ENCODE measurements at regions not wholly inside any gene's neighbourhood (a gene's known extent, or its start where the extent isn't known, plus 50 kb on each side); places are given as distances from the start of the nearest gene placed in this dataset.
"Not testable (repeated sequence)": the region's sequence is repeated elsewhere in the genome, so short reads cannot be mapped to it uniquely, and the experiment has no call there.

DNA sequence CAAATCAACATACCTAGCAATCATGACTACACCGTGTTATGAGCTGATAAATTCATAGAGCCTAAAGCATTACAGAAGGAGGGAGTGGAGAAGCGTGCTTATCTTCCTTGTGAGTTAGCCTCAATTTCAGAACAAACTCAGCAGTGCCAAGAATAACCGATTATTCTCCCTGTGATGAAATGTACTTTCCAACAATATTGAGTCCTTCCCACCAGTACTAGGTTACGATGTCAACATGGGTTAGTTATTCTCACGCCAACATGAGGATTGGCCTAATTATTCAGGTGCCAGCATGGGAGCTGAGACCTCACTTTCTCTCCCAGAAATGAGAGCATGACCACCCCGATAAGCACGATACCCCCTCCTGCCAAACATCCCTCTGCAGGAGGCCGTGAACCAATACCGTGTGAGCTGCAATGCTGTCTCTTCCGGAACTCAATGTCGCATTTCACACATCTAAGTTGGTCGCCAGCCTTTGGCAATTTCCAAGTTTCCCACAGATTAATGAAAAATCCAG lies 193.7 kb downstream of the ENC1 start:
- no peaks in the 10 kb centered on the region for H3K9me3 Mint-ChIP-seq
- no peaks in the 10 kb centered on the region for H3K36me3 Mint-ChIP-seq (ENCODE audit: low read depth)
- no peak for ATAC-seq (ENCODE audit: low read depth)
- H3K4me3 Mint-ChIP-seq: no peak overlapping the region
- TF ChIP-seq, protein P1, sequence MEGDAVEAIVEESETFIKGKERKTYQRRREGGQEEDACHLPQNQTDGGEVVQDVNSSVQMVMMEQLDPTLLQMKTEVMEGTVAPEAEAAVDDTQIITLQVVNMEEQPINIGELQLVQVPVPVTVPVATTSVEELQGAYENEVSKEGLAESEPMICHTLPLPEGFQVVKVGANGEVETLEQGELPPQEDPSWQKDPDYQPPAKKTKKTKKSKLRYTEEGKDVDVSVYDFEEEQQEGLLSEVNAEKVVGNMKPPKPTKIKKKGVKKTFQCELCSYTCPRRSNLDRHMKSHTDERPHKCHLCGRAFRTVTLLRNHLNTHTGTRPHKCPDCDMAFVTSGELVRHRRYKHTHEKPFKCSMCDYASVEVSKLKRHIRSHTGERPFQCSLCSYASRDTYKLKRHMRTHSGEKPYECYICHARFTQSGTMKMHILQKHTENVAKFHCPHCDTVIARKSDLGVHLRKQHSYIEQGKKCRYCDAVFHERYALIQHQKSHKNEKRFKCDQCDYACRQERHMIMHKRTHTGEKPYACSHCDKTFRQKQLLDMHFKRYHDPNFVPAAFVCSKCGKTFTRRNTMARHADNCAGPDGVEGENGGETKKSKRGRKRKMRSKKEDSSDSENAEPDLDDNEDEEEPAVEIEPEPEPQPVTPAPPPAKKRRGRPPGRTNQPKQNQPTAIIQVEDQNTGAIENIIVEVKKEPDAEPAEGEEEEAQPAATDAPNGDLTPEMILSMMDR (IDR thresholded peaks at IDR 0.05): no peak
- H3K27ac Mint-ChIP-seq: no peak overlapping the region
- ChIA-PET POLR2A (no interaction called here), CTCF (no interaction called here)
- DNase-seq: no peak
- H3K27me3 Mint-ChIP-seq: peaks cover 3% of the 10 kb centered on the region
- intact Hi-C loops (cut with micrococcal nuclease): no loop called here
- H3K4me1 Mint-ChIP-seq: no peaks in the 10 kb centered on the region

DNA sequence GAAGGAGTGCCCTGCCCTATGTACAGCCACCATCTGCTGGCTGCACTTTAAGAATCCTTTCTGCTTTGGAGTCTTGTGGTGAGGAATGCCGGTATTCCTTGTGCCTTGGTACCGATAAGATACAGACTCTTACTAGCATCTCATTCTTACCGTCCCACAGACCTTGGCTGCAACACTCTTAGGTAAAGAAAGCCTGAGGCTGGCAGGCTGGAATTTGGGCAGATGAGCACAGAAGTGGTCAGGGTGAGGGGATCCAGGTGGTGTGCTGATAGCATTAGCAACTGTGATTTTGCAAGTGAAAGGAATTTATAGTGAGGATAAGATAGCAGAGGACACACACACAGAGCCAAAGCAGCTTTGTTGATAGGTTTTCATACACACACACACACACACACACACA lies 198.1 kb downstream of the ENC1 start:
- Mint-ChIP-seq H3K36me3 (ENCODE audit: low read depth) (no peaks in the 10 kb centered on the region), H3K27ac (no peak overlapping the region), H3K9me3 (no peaks in the 10 kb centered on the region), H3K4me3 (no peak overlapping the region), H3K27me3 (peaks cover 8% of the 10 kb centered on the region), H3K4me1 (no peaks in the 10 kb centered on the region)
- DNase-seq: no peak
- TF ChIP-seq, protein P1 (IDR thresholded peaks at IDR 0.05): no peak
- no peak for ATAC-seq (ENCODE audit: low read depth)
- CTCF ChIA-PET: no interaction called here
- POLR2A ChIA-PET: no interaction called here
- intact Hi-C loops (cut with micrococcal nuclease): no loop called here

DNA sequence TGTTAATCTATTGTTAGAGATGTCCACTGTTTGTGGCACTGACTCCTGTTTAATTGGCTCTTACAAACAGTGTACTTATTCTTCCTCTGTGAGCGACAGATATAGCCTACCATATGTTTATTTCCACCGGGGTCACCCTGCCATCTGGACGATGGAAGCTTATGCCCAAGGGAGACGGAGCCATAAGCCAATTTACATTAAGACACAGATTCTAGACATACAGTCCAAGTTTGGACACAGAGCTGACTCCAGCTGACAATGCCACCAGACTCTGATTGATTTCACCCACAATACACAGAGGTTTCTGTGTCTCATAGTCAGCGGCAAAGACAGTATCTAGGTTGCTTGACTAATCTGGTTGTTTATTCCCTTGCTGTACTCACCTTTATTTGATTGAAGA lies 198.9 kb downstream of the ENC1 start:
- TF ChIP-seq, protein P1 (IDR thresholded peaks at IDR 0.05): no peak
- Mint-ChIP-seq H3K36me3 (ENCODE audit: low read depth) (no peaks in the 10 kb centered on the region), H3K27ac (no peak overlapping the region), H3K9me3 (peaks cover 2% of the 10 kb centered on the region), H3K27me3 (peaks cover 8% of the 10 kb centered on the region), H3K4me3 (no peak overlapping the region), H3K4me1 (no peaks in the 10 kb centered on the region)
- POLR2A ChIA-PET: no interaction called here
- ATAC-seq (ENCODE audit: low read depth) (no peak), DNase-seq (no peak)
- intact Hi-C loops (cut with micrococcal nuclease): no loop called here
- CTCF ChIA-PET: no interaction called here

DNA sequence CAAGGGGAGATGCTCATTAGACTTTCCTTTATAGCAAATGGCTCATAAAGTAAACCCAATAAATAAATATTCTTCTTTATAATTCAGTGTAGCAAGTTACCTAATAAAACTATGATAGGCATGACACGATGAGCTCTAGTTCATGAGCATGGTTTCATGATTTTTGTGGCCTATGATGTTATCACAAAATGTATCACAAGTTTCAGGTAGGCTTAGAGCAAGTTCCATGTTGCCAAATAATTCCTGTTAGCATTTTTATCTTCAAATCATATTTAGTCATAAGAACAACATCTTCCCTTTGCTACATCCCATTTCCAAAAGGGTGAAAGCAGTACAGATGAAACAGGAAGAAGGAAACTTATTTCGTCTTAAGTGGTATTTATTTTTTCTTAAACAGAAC lies 200.2 kb downstream of the ENC1 start:
- Mint-ChIP-seq H3K4me1 (no peaks in the 10 kb centered on the region), H3K27ac (no peak overlapping the region), H3K36me3 (ENCODE audit: low read depth) (no peaks in the 10 kb centered on the region), H3K27me3 (peaks cover 10% of the 10 kb centered on the region), H3K4me3 (no peak overlapping the region), H3K9me3 (peaks cover 2% of the 10 kb centered on the region)
- TF ChIP-seq, protein P1 (IDR thresholded peaks at IDR 0.05): no peak
- ATAC-seq (ENCODE audit: low read depth) (no peak), DNase-seq (no peak)
- intact Hi-C loops (cut with micrococcal nuclease): no loop called here
- CTCF ChIA-PET: no interaction called here
- POLR2A ChIA-PET: no interaction called here

DNA sequence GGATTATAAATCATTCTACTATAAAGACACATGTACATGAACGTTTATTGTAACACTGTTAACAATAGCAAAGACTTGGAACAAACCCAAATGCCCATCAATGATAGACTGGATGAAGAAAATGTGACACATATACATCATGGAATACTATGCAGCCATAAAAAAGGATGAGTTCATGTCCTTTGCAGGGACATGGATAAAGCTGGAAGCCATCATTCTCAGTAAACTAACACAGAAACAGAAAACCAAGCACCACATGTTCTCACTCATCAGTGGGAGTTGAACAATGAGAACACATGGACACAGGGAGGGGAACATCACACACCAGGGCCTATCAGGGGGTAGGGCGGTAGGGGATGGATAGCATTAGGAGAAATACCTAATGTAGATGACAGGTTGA lies 202.7 kb downstream of the ENC1 start:
- H3K4me3 Mint-ChIP-seq; intact Hi-C loops (cut with micrococcal nuclease); H3K36me3 Mint-ChIP-seq (ENCODE audit: low read depth); H3K27ac Mint-ChIP-seq; ATAC-seq (ENCODE audit: low read depth); H3K9me3 Mint-ChIP-seq; H3K4me1 Mint-ChIP-seq; CTCF ChIA-PET; POLR2A ChIA-PET; DNase-seq: not testable (repeated sequence)
- peaks cover 20% of the 10 kb centered on the region for H3K27me3 Mint-ChIP-seq

Data from activated B cell treated with CpG ODN at 0.5 μM for 24 hours (primary cell).